ENCODE measurements at regions not wholly inside any gene's neighbourhood (a gene's known extent, or its start where the extent isn't known, plus 50 kb on each side); places are given as distances from the start of the nearest gene placed in this dataset.

DNA sequence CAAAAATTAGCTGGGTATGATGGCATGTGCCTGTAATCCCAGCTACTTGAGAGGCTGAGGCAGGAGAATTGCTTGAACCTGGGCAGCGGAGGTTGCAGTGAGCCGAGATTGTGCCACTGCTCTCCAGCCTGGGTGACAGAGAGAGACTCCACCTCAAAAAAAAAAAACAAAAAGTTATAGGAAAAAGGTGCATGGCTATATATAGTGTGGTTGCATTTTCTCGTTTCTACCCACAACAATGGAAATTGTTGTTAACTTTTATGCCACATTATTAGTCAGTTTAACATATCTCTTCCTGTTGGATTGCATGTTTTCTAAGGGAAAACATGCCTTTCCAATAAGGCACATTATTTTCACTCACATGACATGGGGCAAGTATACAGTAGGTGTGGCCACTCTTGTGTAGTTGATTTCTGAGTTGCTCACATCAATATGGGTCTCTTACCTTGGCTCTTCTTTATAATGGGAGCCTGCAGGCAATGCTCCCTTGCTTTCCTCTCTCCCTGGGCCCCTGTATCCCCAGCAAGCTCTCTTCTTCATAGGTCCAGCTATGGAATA is 610.0 kb downstream of the RNF144A start:
- no peak overlapping the region for H3K27ac Mint-ChIP-seq
- 97% methylated on average over 3 of the region's 3 CpGs; no CpG with 5 or more reads in 1 of the 2 experiments for WGBS, 2 experiments (ENCODE audit: insufficient coverage in 1 of 2, insufficient read length in 1 of 2)
- no peak overlapping the region for H3K4me3 Mint-ChIP-seq
- TF ChIP-seq, protein P1, sequence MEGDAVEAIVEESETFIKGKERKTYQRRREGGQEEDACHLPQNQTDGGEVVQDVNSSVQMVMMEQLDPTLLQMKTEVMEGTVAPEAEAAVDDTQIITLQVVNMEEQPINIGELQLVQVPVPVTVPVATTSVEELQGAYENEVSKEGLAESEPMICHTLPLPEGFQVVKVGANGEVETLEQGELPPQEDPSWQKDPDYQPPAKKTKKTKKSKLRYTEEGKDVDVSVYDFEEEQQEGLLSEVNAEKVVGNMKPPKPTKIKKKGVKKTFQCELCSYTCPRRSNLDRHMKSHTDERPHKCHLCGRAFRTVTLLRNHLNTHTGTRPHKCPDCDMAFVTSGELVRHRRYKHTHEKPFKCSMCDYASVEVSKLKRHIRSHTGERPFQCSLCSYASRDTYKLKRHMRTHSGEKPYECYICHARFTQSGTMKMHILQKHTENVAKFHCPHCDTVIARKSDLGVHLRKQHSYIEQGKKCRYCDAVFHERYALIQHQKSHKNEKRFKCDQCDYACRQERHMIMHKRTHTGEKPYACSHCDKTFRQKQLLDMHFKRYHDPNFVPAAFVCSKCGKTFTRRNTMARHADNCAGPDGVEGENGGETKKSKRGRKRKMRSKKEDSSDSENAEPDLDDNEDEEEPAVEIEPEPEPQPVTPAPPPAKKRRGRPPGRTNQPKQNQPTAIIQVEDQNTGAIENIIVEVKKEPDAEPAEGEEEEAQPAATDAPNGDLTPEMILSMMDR (conservative IDR thresholded peaks at IDR 0.05): no peak
- Histone ChIP-seq H3K4me3 (ENCODE audit: low read length) (no peak overlapping the region), H3K4me1 (ENCODE audit: control insufficient read depth, insufficient read depth, low read length) (no peaks in the 10 kb centered on the region), H3K36me3 (ENCODE audit: control insufficient read depth, insufficient read depth, low read length) (no peaks in the 10 kb centered on the region), H3K27ac (ENCODE audit: low read depth, low read length) (no peak overlapping the region), H3K9ac (ENCODE audit: extremely low read depth, low read length, poor library complexity, severe bottlenecking) (no peak overlapping the region), H3K27me3 (ENCODE audit: control insufficient read depth, insufficient read depth, low read length, poor library complexity, severe bottlenecking) (no peaks in the 10 kb centered on the region), H3K9me3 (ENCODE audit: control insufficient read depth, low read length) (peaks cover 30% of the 10 kb centered on the region)
- no peak for DNase-seq
- H3K4me1 Mint-ChIP-seq: no peaks in the 10 kb centered on the region
- peaks cover 3% of the 10 kb centered on the region for H3K36me3 Mint-ChIP-seq (ENCODE audit: low read depth)
- peaks cover 36% of the 10 kb centered on the region for H3K9me3 Mint-ChIP-seq
- peaks cover 2% of the 10 kb centered on the region for H3K27me3 Mint-ChIP-seq (ENCODE audit: insufficient read depth)

- Mint-ChIP-seq H3K4me3 (no peak overlapping the region), H3K4me1 (no peaks in the 10 kb centered on the region), H3K27me3 (ENCODE audit: insufficient read depth) (peaks cover 2% of the 10 kb centered on the region), H3K9me3 (peaks cover 37% of the 10 kb centered on the region), H3K27ac (no peak overlapping the region), H3K36me3 (ENCODE audit: low read depth) (peaks cover 3% of the 10 kb centered on the region)
- H3K9me3 ChIP-seq (ENCODE audit: control insufficient read depth, low read length): peaks cover 30% of the 10 kb centered on the region
- DNase-seq: no peak
- H3K4me1 ChIP-seq (ENCODE audit: control insufficient read depth, insufficient read depth, low read length): no peaks in the 10 kb centered on the region
- no peaks in the 10 kb centered on the region for H3K27me3 ChIP-seq (ENCODE audit: control insufficient read depth, insufficient read depth, low read length, poor library complexity, severe bottlenecking)
- H3K4me3 ChIP-seq (ENCODE audit: low read length): no peak overlapping the region
- no peaks in the 10 kb centered on the region for H3K36me3 ChIP-seq (ENCODE audit: control insufficient read depth, insufficient read depth, low read length)
- no peak overlapping the region for H3K9ac ChIP-seq (ENCODE audit: extremely low read depth, low read length, poor library complexity, severe bottlenecking)
- no peak overlapping the region for H3K27ac ChIP-seq (ENCODE audit: low read depth, low read length)
- TF ChIP-seq, protein P1 (conservative IDR thresholded peaks at IDR 0.05): no peak
Measured at GRCh38 chr2:7530001-7530400, 612.8 kb downstream of the RNF144A start.

DNA sequence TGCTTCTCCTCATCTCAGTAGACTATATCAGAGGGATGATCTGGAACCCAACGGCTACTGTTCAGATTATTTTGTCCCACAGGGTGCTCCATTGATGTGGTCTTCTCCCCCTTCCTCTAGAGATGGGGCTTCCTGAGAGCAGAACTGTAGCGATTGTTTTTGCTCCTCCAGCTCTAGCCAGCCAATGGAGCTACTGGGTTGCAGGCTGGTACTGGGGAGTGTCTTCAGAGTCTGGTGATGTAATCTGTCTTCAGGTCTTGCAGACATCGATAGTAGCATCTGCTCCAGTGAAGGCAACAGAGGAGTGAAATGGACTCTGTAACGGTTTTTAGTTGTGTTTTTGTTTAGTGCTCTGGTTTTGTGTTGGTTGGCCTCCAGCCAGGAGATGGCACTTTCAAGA is 621.9 kb downstream of the RNF144A start:
- Mint-ChIP-seq H3K27me3 (ENCODE audit: insufficient read depth) (peaks cover 3% of the 10 kb centered on the region), H3K4me3 (no peak overlapping the region), H3K9me3 (peaks cover 9% of the 10 kb centered on the region), H3K27ac (no peak overlapping the region), H3K4me1 (no peaks in the 10 kb centered on the region), H3K36me3 (ENCODE audit: low read depth) (no peaks in the 10 kb centered on the region)
- H3K27me3 ChIP-seq (ENCODE audit: control insufficient read depth, insufficient read depth, low read length, poor library complexity, severe bottlenecking): no peaks in the 10 kb centered on the region
- 93 to 100% methylated on average over 3 to 4 of the region's 4 CpGs for WGBS, 2 experiments (ENCODE audit: insufficient coverage in 1 of 2, insufficient read length in 1 of 2)
- DNase-seq: no peak
- TF ChIP-seq, protein P1 (conservative IDR thresholded peaks at IDR 0.05): no peak
- no peak overlapping the region for H3K27ac ChIP-seq (ENCODE audit: low read depth, low read length)
- no peak overlapping the region for H3K9ac ChIP-seq (ENCODE audit: extremely low read depth, low read length, poor library complexity, severe bottlenecking)
- H3K4me3 ChIP-seq (ENCODE audit: low read length): no peak overlapping the region
- no peaks in the 10 kb centered on the region for H3K36me3 ChIP-seq (ENCODE audit: control insufficient read depth, insufficient read depth, low read length)
- H3K9me3 ChIP-seq (ENCODE audit: control insufficient read depth, low read length): no peaks in the 10 kb centered on the region
- no peaks in the 10 kb centered on the region for H3K4me1 ChIP-seq (ENCODE audit: control insufficient read depth, insufficient read depth, low read length)

Measured in endodermal cell (in vitro differentiated cells).